K562 (cell line): ENCODE measurements at regions not wholly inside any gene's neighbourhood (a gene's known extent, or its start where the extent isn't known, plus 50 kb on each side); places are given as distances from the start of the nearest gene placed in this dataset.

Source experiments
- ATAC-seq: fragments of 200-7000 bp; cut with Tn5 transposase; 3 replicates; pipeline ENCODE4 v1.9.1; 2020; ENCODE audit warnings: moderate library complexity
- BruUV-seq: library from RNA; stranded (reverse); fragments of 400-500 nt; replicated peaks from 2 replicates; lab custom pipeline; 2021; lab: Mats Ljungman, UMichigan
- CTCF ChIA-PET: fragments of 300-600 bp; formaldehyde crosslinking; extraction: SDS; loops from one replicate; lab custom pipeline; 2021; ENCODE audit warnings: low intra/inter-chr PET ratio; lab: Yijun Ruan, JAX
- POLR2A ChIA-PET: fragments of 300-600, 350-650 bp; sonication (Branson Sonifier 250); formaldehyde crosslinking; extraction: SDS; loops from one replicate; lab custom pipeline; 2021; ENCODE audit warnings: antibody characterized with exemption, inconsistent platforms; lab: Yijun Ruan, JAX
- DNase-seq, 4 experiments: peaks; one replicate each; pipeline versions ENCODE4 v3.0.0 to v3.0.0-alpha.2; 2011 to 2018; ENCODE audit warnings: low spot score in 3 of 4, mixed read lengths in 3 of 4; ENCODE audit errors: extremely low read depth in 1 of 4
- FAIRE-seq: peaks from 2 replicates; lab custom pipeline; 2011; peaks lifted over from hg19 to GRCh38; lab: Jason Lieb, UNC
- H2AFZ ChIP-seq: 2 replicates; pipeline ENCODE4 v1.6.0; 2011; ENCODE audit warnings: low read depth, low read length, control low read depth, inconsistent platforms
- H3K27ac ChIP-seq: fragments of 200-600 bp; 3 replicates; pipeline ENCODE4 v1.8.0; 2011; ENCODE audit warnings: low read depth, mild to moderate bottlenecking, control low read depth, inconsistent platforms, low read length, moderate library complexity, mixed read lengths; ENCODE audit errors: extremely low read depth
- H3K27me3 ChIP-seq, 2 experiments: fragments of 300-600 bp in 1 of 2; 2 replicates in 1 of 2; 3 replicates in 1 of 2; pipeline versions ENCODE4 v1.6.0 to v1.8.0; 2011; ENCODE audit warnings: inconsistent platforms in 2 of 2, low read length in 2 of 2, mild to moderate bottlenecking in 1 of 2, mixed read lengths in 1 of 2, moderate library complexity in 1 of 2; ENCODE audit not compliant: control insufficient read depth in 2 of 2, insufficient read depth in 2 of 2
- H3K36me3 ChIP-seq: fragments of 300-600 bp; 3 replicates; pipeline ENCODE4 v1.8.0; 2011; ENCODE audit warnings: mild to moderate bottlenecking, low read length, inconsistent platforms; ENCODE audit not compliant: control insufficient read depth, insufficient read depth
- H3K4me1 ChIP-seq, 2 experiments: fragments of 200-600 bp in 1 of 2; replicated peaks in 1 of 2; 2 replicates in 1 of 2; 3 replicates in 1 of 2; pipeline versions ENCODE4 v1.5.1 to v1.8.0; 2011; ENCODE audit warnings: inconsistent platforms in 2 of 2, low read length in 2 of 2, mild to moderate bottlenecking in 1 of 2, mixed read lengths in 1 of 2, moderate library complexity in 1 of 2; ENCODE audit not compliant: control insufficient read depth in 2 of 2, insufficient read depth in 2 of 2
- H3K4me2 ChIP-seq: 2 replicates; pipeline ENCODE4 v1.6.1; 2011; ENCODE audit warnings: low read length, control low read depth, inconsistent platforms, mixed read lengths; ENCODE audit not compliant: insufficient read depth
- H3K4me3 ChIP-seq: fragments of 200-600 bp; sonication (generic), shearing (Covaris generic); 2 replicates; pipeline ENCODE4 v1.5.1; 2016; ENCODE audit warnings: control low read depth, inconsistent platforms
- H3K79me2 ChIP-seq: fragments of 200-600 bp; 3 replicates; pipeline ENCODE4 v1.8.0; 2011; ENCODE audit warnings: low read length, inconsistent platforms; ENCODE audit not compliant: control insufficient read depth, insufficient read depth
- H3K9ac ChIP-seq, 2 experiments: 2 replicates each; pipeline versions ENCODE4 v1.6.0 to v1.6.1; 2011; ENCODE audit warnings: low read depth in 2 of 2, low read length in 2 of 2, control low read depth in 1 of 2, inconsistent platforms in 1 of 2, mild to moderate bottlenecking in 1 of 2, mixed read lengths in 1 of 2; ENCODE audit not compliant: insufficient read depth in 1 of 2
- H3K9me1 ChIP-seq: one replicate; pipeline ENCODE4 v1.6.0; 2011; ENCODE audit warnings: inconsistent platforms, mild to moderate bottlenecking, low read length, moderate library complexity; ENCODE audit not compliant: control insufficient read depth, insufficient read depth
- H3K9me3 ChIP-seq: replicated peaks from 2 replicates; pipeline ENCODE4 v1.5.1; 2011; ENCODE audit warnings: low read depth, low read length, inconsistent platforms; ENCODE audit not compliant: control insufficient read depth, insufficient read depth
- H4K20me1 ChIP-seq: replicated peaks from 2 replicates; pipeline ENCODE4 v1.6.1; 2011; ENCODE audit warnings: low read length, inconsistent platforms, mixed read lengths; ENCODE audit not compliant: control insufficient read depth, insufficient read depth
- CBX2 ChIP-seq: fragments of 200-600 bp; sonication (generic); IDR thresholded peaks from one replicate; pipeline ENCODE4 v1.6.1; 2012; ENCODE audit warnings: mild to moderate bottlenecking, low read length, inconsistent platforms; ENCODE audit not compliant: insufficient read depth, poor library complexity, severe bottlenecking
- FIP1L1 ChIP-seq: fragments of 200-400 bp; formaldehyde crosslinking; IDR thresholded peaks from 2 replicates; pipeline ENCODE4 v1.6.1; 2018; ENCODE audit warnings: mild to moderate bottlenecking, low read depth, low read length; ENCODE audit not compliant: poor library complexity, severe bottlenecking
- MECOM ChIP-seq: fragments of 250-450 bp; sonication (Bioruptor Pico); IDR thresholded peaks from 2 replicates; pipeline ENCODE4 v1.8.0; 2022; ENCODE audit warnings: inconsistent platforms
- NFYB ChIP-seq: IDR thresholded peaks from 2 replicates; pipeline ENCODE4 v1.6.1; 2011; ENCODE audit warnings: mild to moderate bottlenecking, moderate library complexity; ENCODE audit not compliant: insufficient read length; ENCODE audit errors: extremely low read depth
- POLR2G ChIP-seq: fragments of 200-400 bp; formaldehyde crosslinking; IDR thresholded peaks from 2 replicates; pipeline ENCODE4 v1.6.1; 2017; ENCODE audit warnings: low read depth, mild to moderate bottlenecking, antibody characterized with exemption, low read length, moderate library complexity
- POLR3A ChIP-seq: IDR thresholded peaks from 2 replicates; pipeline ENCODE4 v1.6.1; 2011; ENCODE audit warnings: borderline replicate concordance, mild to moderate bottlenecking, moderate library complexity; ENCODE audit not compliant: insufficient read length, insufficient read depth; ENCODE audit errors: extremely low read depth
- ZNF644 ChIP-seq: fragments of 200-800 bp; sonication (Bioruptor generic); IDR thresholded peaks from 2 replicates; pipeline ENCODE4 v1.6.1; 2016; ENCODE audit warnings: low read depth, missing genetic modification characterization, missing compliant biosample characterization
- ZNF696 ChIP-seq: fragments of 250-450 bp; sonication (Bioruptor Pico); conservative IDR thresholded peaks from 2 replicates; pipeline ENCODE4 v1.4.0; 2020; ENCODE audit warnings: mild to moderate bottlenecking, moderate library complexity
- WGBS: fragments of 100-300 bp; shearing (Covaris generic); methylation state at CpG from one replicate; pipeline ENCODE4 v1.1.6; 2016; ENCODE audit warnings: low coverage, mixed read lengths; ENCODE audit not compliant: insufficient coverage; ENCODE audit errors: missing lambda C conversion rate; 5-methylcytosine and 5-hydroxymethylcytosine counted together
- in situ Hi-C: fragments of 300-500 bp; cut with MboI; formaldehyde crosslinking; loops from 4 replicates; pipeline ENCODE4 v1.15.0; 2018; ENCODE audit warnings: inconsistent platforms, mixed read lengths
- intact Hi-C: fragments of 100-400 bp; cut with micrococcal nuclease; formaldehyde crosslinking; loops from 2 replicates; pipeline ENCODE4 v1.14.2; 2022
- TF ChIP-seq, protein P1 (sequence below): fragments of 450-650 bp; formaldehyde crosslinking; IDR thresholded peaks from 2 replicates; pipeline ENCODE4 v1.4.0; 2020; ENCODE audit warnings: mild to moderate bottlenecking, moderate library complexity

- H3K4me2 ChIP-seq = no peak overlapping the region
- H3K27ac ChIP-seq = no peak overlapping the region
- no peak for DNase-seq
- WGBS = 0% methylated on average over 2 of the region's 2 CpGs
- no peak for FAIRE-seq
- in situ Hi-C loops = no loop called here
- no peaks in the 10 kb centered on the region for H4K20me1 ChIP-seq
- H3K4me1 ChIP-seq = no peaks in the 10 kb centered on the region
- no peaks in the 10 kb centered on the region for H3K79me2 ChIP-seq
- BruUV-seq = no TSS peak
- no peaks in the 10 kb centered on the region for H3K9me3 ChIP-seq
- ChIA-PET POLR2A (no interaction called here), CTCF (no interaction called here)
- no peaks in the 10 kb centered on the region for H3K9me1 ChIP-seq
- H2AFZ ChIP-seq = no peak overlapping the region
- TF ChIP-seq, protein P1, sequence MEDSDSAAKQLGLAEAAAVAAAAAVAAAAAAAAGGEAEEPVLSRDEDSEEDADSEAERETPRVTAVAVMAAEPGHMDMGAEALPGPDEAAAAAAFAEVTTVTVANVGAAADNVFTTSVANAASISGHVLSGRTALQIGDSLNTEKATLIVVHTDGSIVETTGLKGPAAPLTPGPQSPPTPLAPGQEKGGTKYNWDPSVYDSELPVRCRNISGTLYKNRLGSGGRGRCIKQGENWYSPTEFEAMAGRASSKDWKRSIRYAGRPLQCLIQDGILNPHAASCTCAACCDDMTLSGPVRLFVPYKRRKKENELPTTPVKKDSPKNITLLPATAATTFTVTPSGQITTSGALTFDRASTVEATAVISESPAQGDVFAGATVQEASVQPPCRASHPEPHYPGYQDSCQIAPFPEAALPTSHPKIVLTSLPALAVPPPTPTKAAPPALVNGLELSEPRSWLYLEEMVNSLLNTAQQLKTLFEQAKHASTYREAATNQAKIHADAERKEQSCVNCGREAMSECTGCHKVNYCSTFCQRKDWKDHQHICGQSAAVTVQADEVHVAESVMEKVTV = no peak
- TF ChIP-seq NFYB (no peak), POLR3A (no peak), CBX2 (no peak), ZNF644 (tag) (no peak), MECOM (CRISPR knock-in tag) (no peak), ZNF696 (no peak), FIP1L1 (no peak), POLR2G (no peak)
- no peaks in the 10 kb centered on the region for H3K36me3 ChIP-seq
- no peak for ATAC-seq
- H3K27me3 ChIP-seq = no peaks in the 10 kb centered on the region
- no peak overlapping the region for H3K9ac ChIP-seq
- no peak overlapping the region for H3K4me3 ChIP-seq
- intact Hi-C loops = no loop called here
Measured at GRCh38 chr13:63381078-63381859, 1965.6 kb upstream of the PCDH20 start.
